Hepatocyte (in vitro differentiated cells): ENCODE measurements at regions not wholly inside any gene's neighbourhood (a gene's known extent, or its start where the extent isn't known, plus 50 kb on each side); places are given as distances from the start of the nearest gene placed in this dataset.

Experiments used
- DNase-seq: peaks from one replicate; pipeline ENCODE4 v3.0.0-alpha.2; 2016; ENCODE audit warnings: low spot score
- H2AFZ ChIP-seq: fragments of 200-600 bp; sonication (generic); 2 replicates; pipeline ENCODE4 v1.6.0; 2016; ENCODE audit warnings: antibody characterized with exemption, mild to moderate bottlenecking
- H3K27ac ChIP-seq: fragments of 200-600 bp; sonication (generic); 2 replicates; pipeline ENCODE4 v1.5.1; 2016; ENCODE audit warnings: mild to moderate bottlenecking
- H3K27me3 ChIP-seq: fragments of 200-600 bp; sonication (generic); 2 replicates; pipeline ENCODE4 v1.6.1; 2016
- H3K36me3 ChIP-seq: fragments of 200-600 bp; sonication (generic); replicated peaks from 2 replicates; pipeline ENCODE4 v1.5.1; 2016; ENCODE audit warnings: low read depth; ENCODE audit not compliant: insufficient read depth
- H3K4me1 ChIP-seq: fragments of 200-600 bp; sonication (generic); 2 replicates; pipeline ENCODE4 v1.5.1; 2016; ENCODE audit warnings: mild to moderate bottlenecking, moderate library complexity; ENCODE audit not compliant: insufficient read depth
- H3K4me2 ChIP-seq: fragments of 200-600 bp; sonication (generic); 2 replicates; pipeline ENCODE4 v1.6.0; 2016
- H3K4me3 ChIP-seq: fragments of 200-600 bp; sonication (generic); 2 replicates; pipeline ENCODE4 v1.5.1; 2016; ENCODE audit warnings: mild to moderate bottlenecking
- H3K79me2 ChIP-seq: fragments of 200-600 bp; sonication (generic); 2 replicates; pipeline ENCODE4 v1.6.0; 2017; ENCODE audit warnings: mild to moderate bottlenecking
- H3K9me2 ChIP-seq: fragments of 200-600 bp; sonication (generic); replicated peaks from 2 replicates; pipeline ENCODE4 v1.6.0; 2017; ENCODE audit warnings: mild to moderate bottlenecking; ENCODE audit not compliant: insufficient read depth
- H3K9me3 ChIP-seq: fragments of 200-600 bp; sonication (generic); 2 replicates; pipeline ENCODE4 v1.5.1; 2016; ENCODE audit warnings: low read depth, mild to moderate bottlenecking
- H4K20me1 ChIP-seq: fragments of 200-600 bp; sonication (generic); 2 replicates; pipeline ENCODE4 v1.6.0; 2016; ENCODE audit warnings: mild to moderate bottlenecking; ENCODE audit not compliant: insufficient read depth, poor library complexity, severe bottlenecking
- EZH2 ChIP-seq: fragments of 200-600 bp; sonication (generic); IDR thresholded peaks from 2 replicates; pipeline ENCODE4 v1.6.1; 2016; ENCODE audit warnings: antibody characterized with exemption, mild to moderate bottlenecking, borderline replicate concordance
- EZH2phosphoT487 ChIP-seq: fragments of 200-600 bp; sonication (generic); IDR thresholded peaks from one replicate; pipeline ENCODE4 v1.6.1; 2018; ENCODE audit warnings: antibody characterized with exemption, mild to moderate bottlenecking, low read depth, moderate library complexity; ENCODE audit not compliant: unreplicated experiment, severe bottlenecking
- WGBS: methylation state at CpG from one replicate; pipeline ENCODE4 v1.1.6; 2016; ENCODE audit warnings: low lambda C conversion rate; ENCODE audit errors: missing lambda C conversion rate; 5-methylcytosine and 5-hydroxymethylcytosine counted together
- TF ChIP-seq, protein P1 (sequence below): fragments of 200-600 bp; sonication (generic); IDR thresholded peaks from 2 replicates; pipeline ENCODE4 v1.5.1; 2016; ENCODE audit warnings: antibody characterized with exemption, mild to moderate bottlenecking; ENCODE audit not compliant: poor library complexity

DNA sequence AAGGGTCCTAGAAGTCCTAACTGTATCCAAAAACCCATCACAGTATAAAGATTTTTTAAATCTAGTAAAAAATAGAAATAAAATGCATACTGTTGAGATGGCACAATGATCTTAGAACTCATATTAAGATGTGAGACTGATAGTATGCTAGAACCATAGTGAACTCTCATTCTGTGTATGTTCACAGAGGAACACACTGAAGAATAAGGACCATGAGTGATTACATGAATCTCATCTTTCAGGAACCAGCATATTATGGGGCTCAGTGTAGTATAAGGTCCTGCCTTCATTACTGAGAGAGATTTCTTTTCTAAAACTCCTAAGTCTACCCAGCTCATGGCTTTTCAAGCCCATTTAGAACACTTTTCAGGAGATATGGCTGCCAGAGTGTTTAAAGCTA is 59.8 kb upstream of the RFC3 start:
- no peaks in the 10 kb centered on the region for H3K27me3 ChIP-seq
- no peaks in the 10 kb centered on the region for H3K9me3 ChIP-seq
- H3K4me3 ChIP-seq, result no peak overlapping the region
- DNase-seq, result no peak
- no peaks in the 10 kb centered on the region for H3K4me1 ChIP-seq
- H3K36me3 ChIP-seq, result no peaks in the 10 kb centered on the region
- no peaks in the 10 kb centered on the region for H3K9me2 ChIP-seq
- no peak for TF ChIP-seq EZH2
- TF ChIP-seq, protein P1, sequence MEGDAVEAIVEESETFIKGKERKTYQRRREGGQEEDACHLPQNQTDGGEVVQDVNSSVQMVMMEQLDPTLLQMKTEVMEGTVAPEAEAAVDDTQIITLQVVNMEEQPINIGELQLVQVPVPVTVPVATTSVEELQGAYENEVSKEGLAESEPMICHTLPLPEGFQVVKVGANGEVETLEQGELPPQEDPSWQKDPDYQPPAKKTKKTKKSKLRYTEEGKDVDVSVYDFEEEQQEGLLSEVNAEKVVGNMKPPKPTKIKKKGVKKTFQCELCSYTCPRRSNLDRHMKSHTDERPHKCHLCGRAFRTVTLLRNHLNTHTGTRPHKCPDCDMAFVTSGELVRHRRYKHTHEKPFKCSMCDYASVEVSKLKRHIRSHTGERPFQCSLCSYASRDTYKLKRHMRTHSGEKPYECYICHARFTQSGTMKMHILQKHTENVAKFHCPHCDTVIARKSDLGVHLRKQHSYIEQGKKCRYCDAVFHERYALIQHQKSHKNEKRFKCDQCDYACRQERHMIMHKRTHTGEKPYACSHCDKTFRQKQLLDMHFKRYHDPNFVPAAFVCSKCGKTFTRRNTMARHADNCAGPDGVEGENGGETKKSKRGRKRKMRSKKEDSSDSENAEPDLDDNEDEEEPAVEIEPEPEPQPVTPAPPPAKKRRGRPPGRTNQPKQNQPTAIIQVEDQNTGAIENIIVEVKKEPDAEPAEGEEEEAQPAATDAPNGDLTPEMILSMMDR, result no peak
- no peak for TF ChIP-seq EZH2phosphoT487
- H3K4me2 ChIP-seq, result no peak overlapping the region
- H3K27ac ChIP-seq, result no peak overlapping the region
- no peak overlapping the region for H2AFZ ChIP-seq
- no peaks in the 10 kb centered on the region for H3K79me2 ChIP-seq
- H4K20me1 ChIP-seq, result no peaks in the 10 kb centered on the region

DNA sequence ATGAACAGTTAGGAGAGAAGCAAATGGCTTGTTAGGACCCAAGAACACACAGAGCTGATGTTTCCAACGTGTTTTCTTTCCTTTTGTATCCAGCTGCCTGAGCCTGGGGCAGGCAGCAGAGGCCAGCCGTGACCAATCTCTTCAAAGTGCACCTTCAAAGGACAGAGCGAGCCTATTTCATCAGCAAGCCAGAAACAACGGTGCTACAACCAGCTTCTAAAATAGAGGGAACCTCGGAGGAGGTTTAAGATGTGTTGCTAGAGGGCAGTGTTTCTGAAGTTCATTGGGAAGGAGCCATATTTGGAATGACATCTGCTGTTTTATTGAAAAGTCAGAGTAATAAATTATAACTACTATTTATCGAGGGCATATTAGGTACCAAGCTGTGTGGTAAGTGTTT is 56.2 kb upstream of the RFC3 start:
- Histone ChIP-seq H3K9me3 (no peaks in the 10 kb centered on the region), H3K4me2 (no peak overlapping the region), H3K4me1 (no peaks in the 10 kb centered on the region), H3K79me2 (no peaks in the 10 kb centered on the region), H2AFZ (no peak overlapping the region), H3K36me3 (no peaks in the 10 kb centered on the region), H3K4me3 (no peak overlapping the region), H3K9me2 (no peaks in the 10 kb centered on the region), H4K20me1 (no peaks in the 10 kb centered on the region), H3K27me3 (no peaks in the 10 kb centered on the region), H3K27ac (no peak overlapping the region)
- DNase-seq, result no peak
- WGBS, result 64% methylated on average over 6 of the region's 6 CpGs
- TF ChIP-seq EZH2phosphoT487, result no peak
- TF ChIP-seq, protein P1, result no peak
- no peak for TF ChIP-seq EZH2

DNA sequence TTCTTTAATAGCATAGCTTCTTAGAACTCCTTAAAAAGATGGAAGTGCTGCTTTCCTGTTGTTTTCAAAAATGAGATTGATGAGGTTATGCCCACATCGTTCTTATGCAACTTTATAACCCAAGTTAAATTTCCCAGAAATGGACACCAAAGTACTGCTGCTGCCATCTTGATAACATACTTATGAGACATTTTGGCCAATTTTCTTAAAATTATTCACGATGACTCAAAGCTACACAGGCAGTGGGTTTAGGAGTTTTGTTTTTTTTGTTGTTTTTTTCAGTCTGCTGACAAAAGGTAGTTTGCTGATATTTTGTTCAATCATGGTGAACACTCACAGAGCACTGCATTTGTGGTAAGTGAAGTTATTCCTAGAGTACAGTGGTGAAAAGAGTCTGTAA is 54.9 kb upstream of the RFC3 start:
- 95% methylated on average over 2 of the region's 2 CpGs for WGBS

More for the DNA sequence above, 54.9 kb upstream of the RFC3 start:
- TF ChIP-seq, protein P1, result no peak
- TF ChIP-seq EZH2phosphoT487, result no peak
- no peak for TF ChIP-seq EZH2
- Histone ChIP-seq H3K4me3 (no peak overlapping the region), H3K36me3 (no peaks in the 10 kb centered on the region), H3K9me2 (no peaks in the 10 kb centered on the region), H2AFZ (no peak overlapping the region), H3K9me3 (no peaks in the 10 kb centered on the region), H3K4me1 (no peaks in the 10 kb centered on the region), H4K20me1 (no peaks in the 10 kb centered on the region), H3K27me3 (no peaks in the 10 kb centered on the region), H3K27ac (no peak overlapping the region), H3K4me2 (no peak overlapping the region), H3K79me2 (no peaks in the 10 kb centered on the region)
- DNase-seq, result no peak
